MCF 10A (cell line): ENCODE measurements at regions not wholly inside any gene's neighbourhood (a gene's known extent, or its start where the extent isn't known, plus 50 kb on each side); places are given as distances from the start of the nearest gene placed in this dataset.

Source experiments
- BruUV-seq: library from RNA; stranded (reverse); fragments of 400-500 nt; replicated peaks from 2 replicates; lab custom pipeline; 2021; lab: Mats Ljungman, UMichigan
- CTCF ChIA-PET: fragments of 300-600 bp; sonication (Branson Sonifier 250); formaldehyde crosslinking; extraction: SDS; loops from one replicate; lab custom pipeline; 2021; ENCODE audit warnings: antibody characterized with exemption, inconsistent platforms; lab: Yijun Ruan, JAX
- POLR2A ChIA-PET: fragments of 300-600, 350-650 bp; sonication (Branson Sonifier 250); formaldehyde crosslinking; extraction: SDS; loops from one replicate; lab custom pipeline; 2020; ENCODE audit warnings: antibody characterized with exemption, inconsistent platforms; lab: Yijun Ruan, JAX
- DNase-seq: peaks from one replicate; pipeline ENCODE4 v3.0.0-alpha.2; 2018; ENCODE audit not compliant: unreplicated experiment
- H3K27ac Mint-ChIP-seq: one replicate; pipeline ENCODE4 v1.8.0; 2022; ENCODE audit warnings: mild to moderate bottlenecking, low read depth, mixed read lengths; ENCODE audit not compliant: unreplicated experiment
- H3K27me3 Mint-ChIP-seq: one replicate; pipeline ENCODE4 v1.8.0; 2022; ENCODE audit warnings: mixed read lengths; ENCODE audit not compliant: insufficient read depth, unreplicated experiment
- H3K36me3 Mint-ChIP-seq: one replicate; pipeline ENCODE4 v1.8.0; 2022; ENCODE audit warnings: mild to moderate bottlenecking, moderate library complexity, mixed read lengths; ENCODE audit not compliant: insufficient read depth, unreplicated experiment
- H3K4me1 Mint-ChIP-seq: one replicate; pipeline ENCODE4 v1.8.0; 2022; ENCODE audit warnings: mixed read lengths; ENCODE audit not compliant: insufficient read depth, unreplicated experiment
- H3K4me3 Mint-ChIP-seq: one replicate; pipeline ENCODE4 v1.8.0; 2022; ENCODE audit warnings: mild to moderate bottlenecking, moderate library complexity, mixed read lengths; ENCODE audit not compliant: unreplicated experiment
- H3K9me3 Mint-ChIP-seq: one replicate; pipeline ENCODE4 v1.8.0; 2022; ENCODE audit warnings: mixed read lengths; ENCODE audit not compliant: unreplicated experiment
- intact Hi-C: fragments of 100-400 bp; cut with micrococcal nuclease; formaldehyde crosslinking; loops from 2 replicates; pipeline ENCODE4 v1.14.1; 2022
- TF ChIP-seq, protein P1 (sequence below): fragments of 200-600 bp; IDR thresholded peaks from one replicate; pipeline ENCODE4 v1.8.0; 2022; ENCODE audit warnings: antibody characterized with exemption, mild to moderate bottlenecking; ENCODE audit not compliant: unreplicated experiment

DNA sequence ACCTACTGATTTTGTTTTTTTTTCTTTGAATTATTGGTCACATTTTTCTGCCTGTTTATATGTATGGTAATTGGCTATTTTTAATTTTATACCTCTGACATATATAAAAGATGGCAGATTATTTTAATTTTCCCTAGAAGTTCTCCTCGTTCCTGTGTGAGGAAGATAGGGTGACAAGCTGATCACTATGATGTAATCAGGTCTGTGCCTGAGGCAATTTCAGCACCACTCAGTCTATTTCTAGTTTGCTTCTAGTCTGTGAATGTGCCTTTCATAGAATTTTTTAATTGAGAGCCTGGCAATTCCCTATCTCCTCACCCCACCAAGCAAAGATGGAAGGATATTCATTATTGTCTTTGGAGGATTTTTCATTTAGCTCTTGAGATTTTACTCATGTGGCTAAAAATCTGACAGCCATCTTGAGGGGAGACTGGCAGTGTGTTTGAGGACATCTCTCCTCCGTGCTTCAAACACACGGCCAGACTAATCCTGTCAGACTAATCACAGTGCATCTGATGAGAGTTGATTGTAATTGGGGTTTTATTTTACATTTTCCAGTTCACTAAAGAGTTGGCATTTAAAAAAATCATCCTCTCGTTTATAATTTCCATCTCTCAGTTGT lies 500.3 kb downstream of the TRIML1 start:
- ChIA-PET CTCF (interaction anchor here (0.5 kb wide), 1 partner anchor 647 kb away, joined by 4 read pairs; no protein-coding TSS in a partner anchor), POLR2A (no interaction called here)
- no peak overlapping the region for H3K4me3 Mint-ChIP-seq
- TF ChIP-seq, protein P1, sequence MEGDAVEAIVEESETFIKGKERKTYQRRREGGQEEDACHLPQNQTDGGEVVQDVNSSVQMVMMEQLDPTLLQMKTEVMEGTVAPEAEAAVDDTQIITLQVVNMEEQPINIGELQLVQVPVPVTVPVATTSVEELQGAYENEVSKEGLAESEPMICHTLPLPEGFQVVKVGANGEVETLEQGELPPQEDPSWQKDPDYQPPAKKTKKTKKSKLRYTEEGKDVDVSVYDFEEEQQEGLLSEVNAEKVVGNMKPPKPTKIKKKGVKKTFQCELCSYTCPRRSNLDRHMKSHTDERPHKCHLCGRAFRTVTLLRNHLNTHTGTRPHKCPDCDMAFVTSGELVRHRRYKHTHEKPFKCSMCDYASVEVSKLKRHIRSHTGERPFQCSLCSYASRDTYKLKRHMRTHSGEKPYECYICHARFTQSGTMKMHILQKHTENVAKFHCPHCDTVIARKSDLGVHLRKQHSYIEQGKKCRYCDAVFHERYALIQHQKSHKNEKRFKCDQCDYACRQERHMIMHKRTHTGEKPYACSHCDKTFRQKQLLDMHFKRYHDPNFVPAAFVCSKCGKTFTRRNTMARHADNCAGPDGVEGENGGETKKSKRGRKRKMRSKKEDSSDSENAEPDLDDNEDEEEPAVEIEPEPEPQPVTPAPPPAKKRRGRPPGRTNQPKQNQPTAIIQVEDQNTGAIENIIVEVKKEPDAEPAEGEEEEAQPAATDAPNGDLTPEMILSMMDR, result no peak
- peaks cover 6% of the 10 kb centered on the region for H3K36me3 Mint-ChIP-seq
- no peaks in the 10 kb centered on the region for H3K4me1 Mint-ChIP-seq
- BruUV-seq, result no TSS peak
- H3K27me3 Mint-ChIP-seq, result no peaks in the 10 kb centered on the region
- H3K27ac Mint-ChIP-seq, result no peak overlapping the region
- intact Hi-C loops, result no loop called here
- no peaks in the 10 kb centered on the region for H3K9me3 Mint-ChIP-seq
- DNase-seq, result peak; percentile 24

DNA sequence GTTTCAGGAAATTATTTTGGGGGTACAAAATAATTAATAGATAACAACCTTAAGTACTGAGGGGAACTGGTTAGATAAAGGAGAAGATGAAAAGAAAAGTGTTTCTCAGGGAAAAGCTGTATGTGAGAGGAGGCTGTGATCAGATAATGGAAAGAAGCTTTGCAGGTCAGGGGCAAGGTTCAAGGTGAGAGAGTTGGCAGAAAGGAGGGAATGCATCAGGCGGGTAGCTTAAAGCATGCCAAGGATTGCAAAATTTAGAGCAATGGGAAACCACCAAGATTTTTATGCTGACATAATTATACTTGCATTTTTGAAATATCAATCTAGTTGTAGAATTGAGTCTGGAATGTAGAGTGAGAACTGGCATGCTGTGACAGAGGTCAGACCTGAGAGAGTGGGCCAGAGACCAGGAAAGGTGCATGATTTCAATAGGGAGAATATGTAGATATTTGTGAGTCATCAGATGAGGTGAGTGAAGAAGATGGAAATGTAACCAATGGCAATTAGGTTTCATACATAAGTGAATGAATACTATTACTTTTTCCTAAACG lies 508.7 kb downstream of the TRIML1 start:
- POLR2A ChIA-PET, result no interaction called here
- Mint-ChIP-seq H3K4me1 (peaks cover 9% of the 10 kb centered on the region), H3K27me3 (no peaks in the 10 kb centered on the region), H3K27ac (no peak overlapping the region), H3K9me3 (no peaks in the 10 kb centered on the region), H3K36me3 (no peaks in the 10 kb centered on the region), H3K4me3 (no peak overlapping the region)
- intact Hi-C loops, result no loop called here
- TF ChIP-seq, protein P1, result no peak
- CTCF ChIA-PET, result no interaction called here
- BruUV-seq, result no TSS peak
- DNase-seq, result peak; percentile 30

DNA sequence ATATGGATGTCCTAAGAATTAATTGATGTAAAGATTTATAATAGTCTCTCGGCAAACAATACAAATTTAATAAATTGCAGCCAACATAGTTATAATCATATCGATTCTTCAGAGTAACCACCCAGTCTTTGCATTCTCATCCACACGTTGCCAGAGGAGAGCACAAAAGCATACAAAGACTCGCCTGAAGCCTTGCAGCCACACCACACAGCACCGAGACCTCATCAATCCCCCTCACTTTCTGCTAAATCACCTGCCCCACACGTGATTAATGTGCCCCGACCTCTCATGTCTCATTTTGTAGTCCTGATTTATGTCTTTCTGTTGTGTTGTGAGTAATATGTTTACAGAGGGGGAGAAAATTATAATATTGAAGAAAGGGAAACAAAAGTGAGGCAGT lies 510.4 kb downstream of the TRIML1 start:
- Mint-ChIP-seq H3K27ac (no peak overlapping the region), H3K4me1 (peaks cover 9% of the 10 kb centered on the region), H3K4me3 (no peak overlapping the region), H3K27me3 (no peaks in the 10 kb centered on the region), H3K9me3 (no peaks in the 10 kb centered on the region), H3K36me3 (no peaks in the 10 kb centered on the region)
- intact Hi-C loops, result no loop called here
- CTCF ChIA-PET, result no interaction called here
- TF ChIP-seq, protein P1, result no peak
- no peak for DNase-seq
- no TSS peak for BruUV-seq
- POLR2A ChIA-PET, result interaction anchor here (1.0 kb wide), 1 partner anchor 9 kb away, joined by 3 read pairs; no protein-coding TSS in a partner anchor

DNA sequence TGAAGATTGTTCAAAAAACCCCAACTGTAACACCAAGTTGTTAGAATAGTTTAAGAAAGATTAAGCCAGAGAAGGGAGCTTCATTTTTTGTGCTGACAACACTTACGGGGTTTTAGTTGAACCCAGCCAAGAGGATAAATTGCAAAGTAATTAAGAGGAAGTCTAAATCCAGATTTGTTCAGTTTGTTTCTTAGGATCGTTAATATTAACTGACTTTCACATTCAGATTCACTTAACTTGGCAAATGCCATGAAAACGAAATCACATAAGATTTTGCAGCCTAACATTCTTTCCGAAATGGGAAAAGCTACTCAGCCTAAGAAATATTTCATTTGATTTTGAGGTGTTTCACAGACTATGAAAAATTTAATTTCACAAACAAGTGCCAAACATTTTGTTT lies 511.3 kb downstream of the TRIML1 start:
- Mint-ChIP-seq H3K9me3 (no peaks in the 10 kb centered on the region), H3K36me3 (no peaks in the 10 kb centered on the region), H3K4me3 (no peak overlapping the region), H3K27me3 (no peaks in the 10 kb centered on the region), H3K27ac (no peak overlapping the region), H3K4me1 (peaks cover 9% of the 10 kb centered on the region)
- intact Hi-C loops, result no loop called here
- TF ChIP-seq, protein P1, result no peak
- ChIA-PET CTCF (no interaction called here), POLR2A (interaction anchor here (1.0 kb wide), 1 partner anchor 8 kb away, joined by 3 read pairs; no protein-coding TSS in a partner anchor)
- no TSS peak for BruUV-seq
- no peak for DNase-seq
